HL-60 (cell line): ENCODE measurements at regions not wholly inside any gene's neighbourhood (a gene's known extent, or its start where the extent isn't known, plus 50 kb on each side); places are given as distances from the start of the nearest gene placed in this dataset.

ENCODE experiments used
- DNase-seq, 2 experiments: peaks; one replicate each; pipeline ENCODE4 v3.0.0-alpha.2; 2010 to 2020; ENCODE audit warnings: low read depth in 1 of 2, low spot score in 1 of 2
- H3K27ac ChIP-seq: fragments of 250-450 bp; sonication (Bioruptor Pico); replicated peaks from 2 replicates; pipeline ENCODE4 v1.5.1; 2020; ENCODE audit warnings: mild to moderate bottlenecking, moderate library complexity
- H3K27me3 ChIP-seq: fragments of 250-450 bp; sonication (Bioruptor Pico); 2 replicates; pipeline ENCODE4 v1.5.1; 2021; ENCODE audit warnings: mild to moderate bottlenecking, moderate library complexity; ENCODE audit not compliant: insufficient read depth, poor library complexity, severe bottlenecking
- H3K4me3 ChIP-seq: replicated peaks from 2 replicates; pipeline ENCODE4 v1.5.1; 2011; ENCODE audit warnings: mild to moderate bottlenecking, control low read depth, low read length; ENCODE audit not compliant: insufficient read depth
- GABPA ChIP-seq: IDR thresholded peaks from 2 replicates; pipeline ENCODE4 v1.6.1; 2012; ENCODE audit warnings: low read depth
- POLR2AphosphoS5 ChIP-seq: IDR thresholded peaks from 2 replicates; pipeline ENCODE4 v1.6.1; 2012; ENCODE audit warnings: low read depth
- SPI1 ChIP-seq: IDR thresholded peaks from 2 replicates; pipeline ENCODE4 v1.6.1; 2012; ENCODE audit warnings: low read depth, mild to moderate bottlenecking, borderline replicate concordance
- TF ChIP-seq, protein P1 (sequence below): IDR thresholded peaks from one replicate; pipeline ENCODE4 v1.5.1; 2011; ENCODE audit warnings: low read length, control low read depth, inconsistent platforms; ENCODE audit not compliant: insufficient read depth
- TF ChIP-seq, protein P2 (sequence below): IDR thresholded peaks from 2 replicates; pipeline ENCODE4 v1.6.1; 2012; ENCODE audit warnings: low read depth; ENCODE audit not compliant: insufficient replicate concordance

DNA sequence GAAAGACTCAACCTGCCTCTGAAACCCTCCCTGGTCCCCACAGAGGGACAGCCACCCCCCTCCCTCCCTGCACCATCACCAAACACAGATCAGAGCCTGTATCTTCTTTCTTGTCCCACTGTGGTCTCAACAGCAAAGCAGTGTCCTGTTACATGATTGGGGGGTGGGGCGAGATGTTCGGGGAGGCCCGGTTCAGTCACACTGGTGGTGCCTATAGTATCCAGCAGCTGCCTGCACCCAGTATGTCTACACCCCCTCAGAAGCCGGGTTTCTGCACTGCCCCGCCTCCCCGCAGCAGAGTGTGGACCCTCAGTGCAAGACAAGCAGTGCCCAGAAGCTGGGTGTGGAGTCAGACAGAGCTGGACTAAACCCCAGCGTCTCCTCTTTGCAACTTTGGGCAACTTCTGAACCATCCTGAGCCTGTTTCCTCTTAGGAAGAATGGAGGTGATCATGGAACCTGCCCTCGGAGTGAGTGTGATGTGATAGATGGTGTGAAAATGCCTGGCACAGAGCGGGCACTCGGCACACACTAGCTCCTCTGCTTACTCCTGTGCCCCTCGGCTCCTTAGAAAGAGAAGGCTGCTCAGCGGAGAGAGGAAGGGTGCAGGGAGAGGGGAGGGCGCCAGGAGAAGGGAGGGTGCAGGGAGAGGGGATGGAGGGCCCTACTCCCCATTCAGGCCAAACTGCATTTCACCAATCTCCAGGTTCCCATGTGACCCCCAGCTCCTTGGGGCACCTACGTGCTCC lies 84.0 kb upstream of the TNRC6C start:
- TF ChIP-seq SPI1, result no peak
- no peak for DNase-seq
- no peak overlapping the region for H3K27ac ChIP-seq
- no peak overlapping the region for H3K4me3 ChIP-seq
- no peaks in the 10 kb centered on the region for H3K27me3 ChIP-seq

DNA sequence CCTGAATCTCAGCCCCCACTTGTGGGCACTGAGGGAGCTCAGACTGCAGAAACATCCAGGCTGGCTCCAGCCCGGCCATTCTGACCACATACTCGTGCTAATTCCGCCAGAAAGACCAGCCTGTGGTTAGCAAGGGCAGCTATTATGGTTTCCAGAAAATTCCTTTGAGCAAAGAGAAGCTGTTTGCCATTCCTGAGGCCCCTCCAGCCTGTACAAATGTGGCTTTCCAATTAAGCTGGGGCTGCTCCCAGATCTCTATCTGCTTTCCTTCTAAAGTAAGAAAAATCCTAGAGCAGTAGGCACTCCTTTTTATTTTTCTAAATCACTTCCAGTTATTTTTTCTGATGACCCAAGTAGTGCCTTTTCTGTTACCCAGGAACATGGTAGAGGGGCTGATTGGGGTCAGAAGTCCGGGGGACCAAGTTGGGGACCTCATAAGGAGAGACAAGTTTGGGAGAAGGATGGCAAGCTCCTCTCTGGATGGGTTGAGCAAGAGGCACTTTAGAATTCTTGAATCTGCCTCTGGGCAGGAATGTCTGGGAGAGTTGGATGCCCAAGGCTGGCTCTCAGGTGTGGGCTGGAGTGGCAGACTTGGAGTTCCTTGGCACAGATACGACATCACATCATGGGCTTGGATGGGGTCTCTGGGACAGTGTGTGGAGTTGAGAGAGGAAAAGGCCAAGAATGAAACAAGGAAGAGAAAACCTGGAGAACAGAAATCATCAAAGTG lies 83.3 kb upstream of the TNRC6C start:
- H3K4me3 ChIP-seq, result no peak overlapping the region
- TF ChIP-seq, protein P1, sequence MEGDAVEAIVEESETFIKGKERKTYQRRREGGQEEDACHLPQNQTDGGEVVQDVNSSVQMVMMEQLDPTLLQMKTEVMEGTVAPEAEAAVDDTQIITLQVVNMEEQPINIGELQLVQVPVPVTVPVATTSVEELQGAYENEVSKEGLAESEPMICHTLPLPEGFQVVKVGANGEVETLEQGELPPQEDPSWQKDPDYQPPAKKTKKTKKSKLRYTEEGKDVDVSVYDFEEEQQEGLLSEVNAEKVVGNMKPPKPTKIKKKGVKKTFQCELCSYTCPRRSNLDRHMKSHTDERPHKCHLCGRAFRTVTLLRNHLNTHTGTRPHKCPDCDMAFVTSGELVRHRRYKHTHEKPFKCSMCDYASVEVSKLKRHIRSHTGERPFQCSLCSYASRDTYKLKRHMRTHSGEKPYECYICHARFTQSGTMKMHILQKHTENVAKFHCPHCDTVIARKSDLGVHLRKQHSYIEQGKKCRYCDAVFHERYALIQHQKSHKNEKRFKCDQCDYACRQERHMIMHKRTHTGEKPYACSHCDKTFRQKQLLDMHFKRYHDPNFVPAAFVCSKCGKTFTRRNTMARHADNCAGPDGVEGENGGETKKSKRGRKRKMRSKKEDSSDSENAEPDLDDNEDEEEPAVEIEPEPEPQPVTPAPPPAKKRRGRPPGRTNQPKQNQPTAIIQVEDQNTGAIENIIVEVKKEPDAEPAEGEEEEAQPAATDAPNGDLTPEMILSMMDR, result no peak
- no peak for TF ChIP-seq GABPA
- TF ChIP-seq, protein P2, sequence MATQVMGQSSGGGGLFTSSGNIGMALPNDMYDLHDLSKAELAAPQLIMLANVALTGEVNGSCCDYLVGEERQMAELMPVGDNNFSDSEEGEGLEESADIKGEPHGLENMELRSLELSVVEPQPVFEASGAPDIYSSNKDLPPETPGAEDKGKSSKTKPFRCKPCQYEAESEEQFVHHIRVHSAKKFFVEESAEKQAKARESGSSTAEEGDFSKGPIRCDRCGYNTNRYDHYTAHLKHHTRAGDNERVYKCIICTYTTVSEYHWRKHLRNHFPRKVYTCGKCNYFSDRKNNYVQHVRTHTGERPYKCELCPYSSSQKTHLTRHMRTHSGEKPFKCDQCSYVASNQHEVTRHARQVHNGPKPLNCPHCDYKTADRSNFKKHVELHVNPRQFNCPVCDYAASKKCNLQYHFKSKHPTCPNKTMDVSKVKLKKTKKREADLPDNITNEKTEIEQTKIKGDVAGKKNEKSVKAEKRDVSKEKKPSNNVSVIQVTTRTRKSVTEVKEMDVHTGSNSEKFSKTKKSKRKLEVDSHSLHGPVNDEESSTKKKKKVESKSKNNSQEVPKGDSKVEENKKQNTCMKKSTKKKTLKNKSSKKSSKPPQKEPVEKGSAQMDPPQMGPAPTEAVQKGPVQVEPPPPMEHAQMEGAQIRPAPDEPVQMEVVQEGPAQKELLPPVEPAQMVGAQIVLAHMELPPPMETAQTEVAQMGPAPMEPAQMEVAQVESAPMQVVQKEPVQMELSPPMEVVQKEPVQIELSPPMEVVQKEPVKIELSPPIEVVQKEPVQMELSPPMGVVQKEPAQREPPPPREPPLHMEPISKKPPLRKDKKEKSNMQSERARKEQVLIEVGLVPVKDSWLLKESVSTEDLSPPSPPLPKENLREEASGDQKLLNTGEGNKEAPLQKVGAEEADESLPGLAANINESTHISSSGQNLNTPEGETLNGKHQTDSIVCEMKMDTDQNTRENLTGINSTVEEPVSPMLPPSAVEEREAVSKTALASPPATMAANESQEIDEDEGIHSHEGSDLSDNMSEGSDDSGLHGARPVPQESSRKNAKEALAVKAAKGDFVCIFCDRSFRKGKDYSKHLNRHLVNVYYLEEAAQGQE, result no peak
- TF ChIP-seq POLR2AphosphoS5, result no peak
- no peak for TF ChIP-seq SPI1
- no peak overlapping the region for H3K27ac ChIP-seq
- H3K27me3 ChIP-seq, result no peaks in the 10 kb centered on the region
- no peak for DNase-seq

DNA sequence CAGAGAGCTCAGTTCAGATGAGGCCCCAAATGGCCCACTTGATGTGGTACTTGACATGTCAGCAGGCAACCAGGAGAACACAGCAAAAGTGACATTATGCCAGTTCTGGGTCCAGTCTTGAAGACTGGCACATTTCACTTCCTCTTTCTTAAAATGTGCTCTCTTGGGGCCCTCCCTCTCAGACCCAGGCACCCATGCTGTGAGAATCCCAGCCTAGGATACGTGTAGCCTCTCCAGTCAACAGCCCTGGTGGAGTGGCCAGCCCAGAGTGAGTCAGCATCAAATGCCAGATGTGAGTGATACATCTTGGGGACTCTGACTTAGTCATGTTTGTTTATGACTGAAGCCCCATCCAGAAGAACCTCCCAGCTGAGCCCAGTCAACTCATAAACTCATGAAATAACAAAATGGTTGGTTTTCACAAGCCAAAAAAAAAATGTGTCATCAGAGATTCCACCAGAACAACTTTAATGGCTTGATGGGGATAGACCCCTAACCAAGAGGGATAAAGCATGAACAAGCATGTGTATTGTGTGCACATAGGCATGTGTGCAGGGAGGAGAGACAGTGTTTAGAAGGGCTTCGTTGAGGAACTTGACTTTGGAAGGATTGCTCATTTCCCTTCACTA lies 82.5 kb upstream of the TNRC6C start:
- TF ChIP-seq SPI1, result peak; percentile 59; the same call in 1 of the 2 replicates
- TF ChIP-seq, protein P2, result no peak
- no peak for TF ChIP-seq POLR2AphosphoS5
- no peak overlapping the region for H3K27ac ChIP-seq
- DNase-seq, result no peak
- H3K4me3 ChIP-seq, result no peak overlapping the region
- H3K27me3 ChIP-seq, result no peaks in the 10 kb centered on the region

DNA sequence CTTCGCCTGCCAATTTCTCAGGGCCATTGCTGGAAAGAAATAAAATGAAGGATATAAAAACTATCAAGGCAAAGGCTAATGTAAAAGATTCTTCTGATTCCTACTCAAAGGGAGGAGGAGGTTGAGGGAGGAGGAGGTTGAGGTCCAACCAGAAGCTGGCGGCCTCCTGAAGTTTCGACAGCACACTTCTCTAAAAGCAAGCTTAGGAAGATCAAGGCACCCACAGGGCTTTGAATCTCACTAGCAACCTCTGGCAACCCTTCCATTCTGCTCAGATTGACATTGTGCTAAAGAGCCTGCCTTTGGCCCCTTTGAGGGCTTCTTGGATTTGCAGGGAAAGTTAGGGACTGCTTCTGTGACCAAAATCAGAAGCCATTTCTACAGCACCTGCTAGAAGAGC lies 81.5 kb upstream of the TNRC6C start:
- Histone ChIP-seq H3K27ac (no peak overlapping the region), H3K4me3 (no peak overlapping the region), H3K27me3 (no peaks in the 10 kb centered on the region)
- TF ChIP-seq POLR2AphosphoS5 (no peak), SPI1 (peak; percentile 55; the same call in 1 of the 2 replicates)
- peak in 1 of 2 experiments; percentile 77 for DNase-seq

DNA sequence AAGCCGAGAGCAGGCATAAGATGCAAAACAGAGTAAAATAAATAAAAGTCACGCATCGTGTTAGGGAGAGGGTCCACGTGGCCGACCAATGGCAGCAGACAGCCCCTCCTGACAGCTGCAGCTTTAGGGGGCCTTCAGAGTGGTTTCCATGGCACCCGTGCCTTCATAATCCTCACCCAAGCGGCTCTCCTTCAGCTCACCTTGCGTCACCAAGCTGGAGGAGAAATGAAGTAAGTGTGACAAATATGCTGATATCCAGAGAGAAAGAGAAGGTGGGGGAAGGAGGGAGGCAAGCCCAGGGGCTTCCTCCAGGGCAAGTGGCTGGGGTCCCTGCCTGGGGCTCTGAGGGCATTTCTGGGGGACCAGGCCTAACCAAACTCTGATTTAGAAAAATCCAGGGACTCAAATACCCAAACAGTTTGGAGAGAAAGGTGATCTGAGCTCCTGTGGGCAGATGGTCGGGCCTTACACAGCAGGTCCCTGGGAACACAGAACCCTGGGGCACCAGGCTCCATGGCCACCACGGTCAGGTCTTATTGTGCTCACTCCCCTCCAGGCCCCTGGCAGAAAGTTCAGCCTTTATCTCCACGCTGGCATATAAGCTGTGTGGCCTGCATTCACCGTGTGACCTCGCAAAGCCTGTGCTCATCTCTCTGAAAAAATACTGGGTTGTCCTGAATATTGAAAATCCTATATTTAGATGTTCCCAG lies 80.7 kb upstream of the TNRC6C start:
- DNase-seq, result no peak
- TF ChIP-seq, protein P2, result no peak
- TF ChIP-seq SPI1, result no peak
- TF ChIP-seq, protein P1, result no peak
- TF ChIP-seq POLR2AphosphoS5, result no peak
- TF ChIP-seq GABPA, result no peak
- H3K27ac ChIP-seq, result no peak overlapping the region
- H3K4me3 ChIP-seq, result no peak overlapping the region
- no peaks in the 10 kb centered on the region for H3K27me3 ChIP-seq
